ENCODE measurements at regions not wholly inside any gene's neighbourhood (a gene's known extent, or its start where the extent isn't known, plus 50 kb on each side); places are given as distances from the start of the nearest gene placed in this dataset.

- Mint-ChIP-seq H3K9me3 (peaks cover 18% of the 10 kb centered on the region), H3K4me1 (ENCODE audit: low read depth) (no peaks in the 10 kb centered on the region), H3K36me3 (ENCODE audit: low read depth) (no peaks in the 10 kb centered on the region)
These were observed 447.7 kb upstream of the DPPA4 start for GRCh38 chr3:109784852-109785631.

GRCh38 chr3:109803274-109803673 is 465.9 kb upstream of the DPPA4 start:
- Mint-ChIP-seq H3K27ac (no peak overlapping the region), H3K36me3 (ENCODE audit: low read depth) (no peaks in the 10 kb centered on the region), H3K27me3 (no peaks in the 10 kb centered on the region), H3K4me3 (no peak overlapping the region), H3K4me1 (ENCODE audit: low read depth) (peaks cover 5% of the 10 kb centered on the region), H3K9me3 (peaks cover 25% of the 10 kb centered on the region)
- intact Hi-C loops (cut with micrococcal nuclease), result no loop called here

More at GRCh38 chr3:109784852-109785631, 447.7 kb upstream of the DPPA4 start:
- no peak overlapping the region for H3K27ac Mint-ChIP-seq
- no peak overlapping the region for H3K4me3 Mint-ChIP-seq
- intact Hi-C loops (cut with micrococcal nuclease), result no loop called here
- H3K27me3 Mint-ChIP-seq, result no peaks in the 10 kb centered on the region

GRCh38 chr3:109804697-109805096 is 467.4 kb upstream of the DPPA4 start:
- intact Hi-C loops (cut with micrococcal nuclease), result no loop called here
- no peaks in the 10 kb centered on the region for H3K27me3 Mint-ChIP-seq
- peaks cover 5% of the 10 kb centered on the region for H3K4me1 Mint-ChIP-seq (ENCODE audit: low read depth)
- no peak overlapping the region for H3K4me3 Mint-ChIP-seq
- H3K27ac Mint-ChIP-seq, result no peak overlapping the region
- H3K9me3 Mint-ChIP-seq, result peaks cover 25% of the 10 kb centered on the region
- no peaks in the 10 kb centered on the region for H3K36me3 Mint-ChIP-seq (ENCODE audit: low read depth)

- Mint-ChIP-seq H3K27me3 (no peaks in the 10 kb centered on the region), H3K4me3 (no peak overlapping the region), H3K4me1 (ENCODE audit: low read depth) (peaks cover 5% of the 10 kb centered on the region), H3K9me3 (peaks cover 19% of the 10 kb centered on the region), H3K27ac (no peak overlapping the region), H3K36me3 (ENCODE audit: low read depth) (no peaks in the 10 kb centered on the region)
- intact Hi-C loops (cut with micrococcal nuclease), result no loop called here
These were observed 469.6 kb upstream of the DPPA4 start for GRCh38 chr3:109806929-109807328.

- peaks cover 5% of the 10 kb centered on the region for H3K4me1 Mint-ChIP-seq (ENCODE audit: low read depth)
- H3K4me3 Mint-ChIP-seq, result no peak overlapping the region
- peaks cover 37% of the 10 kb centered on the region for H3K9me3 Mint-ChIP-seq
- H3K27ac Mint-ChIP-seq, result no peak overlapping the region
- intact Hi-C loops (cut with micrococcal nuclease), result no loop called here
- H3K27me3 Mint-ChIP-seq, result no peaks in the 10 kb centered on the region
- H3K36me3 Mint-ChIP-seq (ENCODE audit: low read depth), result no peaks in the 10 kb centered on the region
These were observed 472.2 kb upstream of the DPPA4 start for GRCh38 chr3:109809513-109809912.

GRCh38 chr3:109818081-109818480 is 480.7 kb upstream of the DPPA4 start:
- Mint-ChIP-seq H3K27ac (no peak overlapping the region), H3K27me3 (no peaks in the 10 kb centered on the region), H3K36me3 (ENCODE audit: low read depth) (no peaks in the 10 kb centered on the region), H3K4me3 (no peak overlapping the region), H3K9me3 (peaks cover 29% of the 10 kb centered on the region), H3K4me1 (ENCODE audit: low read depth) (no peaks in the 10 kb centered on the region)
- intact Hi-C loops (cut with micrococcal nuclease), result no loop called here

- no peak overlapping the region for H3K27ac Mint-ChIP-seq
- peaks cover 12% of the 10 kb centered on the region for H3K9me3 Mint-ChIP-seq
- no peaks in the 10 kb centered on the region for H3K36me3 Mint-ChIP-seq (ENCODE audit: low read depth)
- intact Hi-C loops (cut with micrococcal nuclease), result no loop called here
- H3K27me3 Mint-ChIP-seq, result no peaks in the 10 kb centered on the region
- H3K4me1 Mint-ChIP-seq (ENCODE audit: low read depth), result no peaks in the 10 kb centered on the region
- no peak overlapping the region for H3K4me3 Mint-ChIP-seq
These were observed 482.4 kb upstream of the DPPA4 start for GRCh38 chr3:109819734-109820133.

- intact Hi-C loops (cut with micrococcal nuclease), result no loop called here
- H3K36me3 Mint-ChIP-seq (ENCODE audit: low read depth), result no peaks in the 10 kb centered on the region
- H3K27me3 Mint-ChIP-seq, result no peaks in the 10 kb centered on the region
- peaks cover 9% of the 10 kb centered on the region for H3K9me3 Mint-ChIP-seq
- no peak overlapping the region for H3K27ac Mint-ChIP-seq
- H3K4me1 Mint-ChIP-seq (ENCODE audit: low read depth), result no peaks in the 10 kb centered on the region
- H3K4me3 Mint-ChIP-seq, result no peak overlapping the region
These were observed 488.8 kb upstream of the DPPA4 start for GRCh38 chr3:109825971-109826810.

- intact Hi-C loops (cut with micrococcal nuclease), result no loop called here
- H3K27me3 Mint-ChIP-seq, result no peaks in the 10 kb centered on the region
- H3K27ac Mint-ChIP-seq, result no peak overlapping the region
- H3K36me3 Mint-ChIP-seq (ENCODE audit: low read depth), result no peaks in the 10 kb centered on the region
- peaks cover 6% of the 10 kb centered on the region for H3K9me3 Mint-ChIP-seq
- no peak overlapping the region for H3K4me3 Mint-ChIP-seq
- no peaks in the 10 kb centered on the region for H3K4me1 Mint-ChIP-seq (ENCODE audit: low read depth)
These were observed 494.1 kb upstream of the DPPA4 start for GRCh38 chr3:109831403-109831802.

- Mint-ChIP-seq H3K27ac (no peak overlapping the region), H3K4me1 (ENCODE audit: low read depth) (no peaks in the 10 kb centered on the region), H3K9me3 (no peaks in the 10 kb centered on the region), H3K27me3 (no peaks in the 10 kb centered on the region), H3K4me3 (no peak overlapping the region), H3K36me3 (ENCODE audit: low read depth) (no peaks in the 10 kb centered on the region)
- intact Hi-C loops (cut with micrococcal nuclease), result no loop called here
These were observed 498.6 kb upstream of the DPPA4 start for GRCh38 chr3:109835958-109836357.

GRCh38 chr3:109851854-109852253 is 514.5 kb upstream of the DPPA4 start:
- Mint-ChIP-seq H3K27me3 (no peaks in the 10 kb centered on the region), H3K27ac (no peak overlapping the region), H3K9me3 (peaks cover 46% of the 10 kb centered on the region), H3K36me3 (ENCODE audit: low read depth) (no peaks in the 10 kb centered on the region), H3K4me1 (ENCODE audit: low read depth) (no peaks in the 10 kb centered on the region), H3K4me3 (no peak overlapping the region)
- intact Hi-C loops (cut with micrococcal nuclease), result no loop called here

- intact Hi-C loops (cut with micrococcal nuclease), result no loop called here
- H3K36me3 Mint-ChIP-seq (ENCODE audit: low read depth), result no peaks in the 10 kb centered on the region
- peaks cover 48% of the 10 kb centered on the region for H3K9me3 Mint-ChIP-seq
- H3K27me3 Mint-ChIP-seq, result no peaks in the 10 kb centered on the region
- no peaks in the 10 kb centered on the region for H3K4me1 Mint-ChIP-seq (ENCODE audit: low read depth)
- H3K4me3 Mint-ChIP-seq, result no peak overlapping the region
- no peak overlapping the region for H3K27ac Mint-ChIP-seq
These were observed 514.9 kb upstream of the DPPA4 start for GRCh38 chr3:109852283-109852682.

GRCh38 chr3:109853077-109853731 is 515.9 kb upstream of the DPPA4 start:
- Mint-ChIP-seq H3K4me1 (ENCODE audit: low read depth) (no peaks in the 10 kb centered on the region), H3K27me3 (no peaks in the 10 kb centered on the region), H3K9me3 (peaks cover 49% of the 10 kb centered on the region), H3K4me3 (no peak overlapping the region), H3K27ac (no peak overlapping the region), H3K36me3 (ENCODE audit: low read depth) (no peaks in the 10 kb centered on the region)
- intact Hi-C loops (cut with micrococcal nuclease), result no loop called here

GRCh38 chr3:109863701-109864100 is 526.4 kb upstream of the DPPA4 start:
- H3K36me3 Mint-ChIP-seq (ENCODE audit: low read depth), result no peaks in the 10 kb centered on the region
- intact Hi-C loops (cut with micrococcal nuclease), result no loop called here
- peaks cover 28% of the 10 kb centered on the region for H3K9me3 Mint-ChIP-seq
- no peak overlapping the region for H3K27ac Mint-ChIP-seq
- H3K27me3 Mint-ChIP-seq, result no peaks in the 10 kb centered on the region
- H3K4me1 Mint-ChIP-seq (ENCODE audit: low read depth), result no peaks in the 10 kb centered on the region
- H3K4me3 Mint-ChIP-seq, result no peak overlapping the region
